ENCODE measurements at regions not wholly inside any gene's neighbourhood (a gene's known extent, or its start where the extent isn't known, plus 50 kb on each side); places are given as distances from the start of the nearest gene placed in this dataset.

GRCh38 chr4:3654036-3654807, 112.0 kb upstream of the ADRA2C start:
- Mint-ChIP-seq H3K36me3 (ENCODE audit: low read depth, unreplicated experiment) (peaks cover 3% of the 10 kb centered on the region), H3K27me3 (ENCODE audit: unreplicated experiment) (peaks cover 11% of the 10 kb centered on the region), H3K27ac (ENCODE audit: unreplicated experiment) (no peak overlapping the region), H3K9me3 (ENCODE audit: unreplicated experiment) (peaks cover 3% of the 10 kb centered on the region), H3K4me1 (ENCODE audit: unreplicated experiment) (peaks cover 3% of the 10 kb centered on the region), H3K4me3 (ENCODE audit: unreplicated experiment) (no peak overlapping the region)
- no peak for DNase-seq (ENCODE audit: low spot score)
- no peak for TF ChIP-seq CTCF (IDR thresholded peaks at IDR 0.05; ENCODE audit: unreplicated experiment)

GRCh38 chr4:3652586-3652985, 113.6 kb upstream of the ADRA2C start:
- Mint-ChIP-seq H3K27ac (ENCODE audit: unreplicated experiment) (no peak overlapping the region), H3K9me3 (ENCODE audit: unreplicated experiment) (peaks cover 3% of the 10 kb centered on the region), H3K36me3 (ENCODE audit: low read depth, unreplicated experiment) (peaks cover 3% of the 10 kb centered on the region), H3K27me3 (ENCODE audit: unreplicated experiment) (peaks cover 11% of the 10 kb centered on the region), H3K4me3 (ENCODE audit: unreplicated experiment) (no peak overlapping the region), H3K4me1 (ENCODE audit: unreplicated experiment) (peaks cover 3% of the 10 kb centered on the region)
- TF ChIP-seq CTCF (IDR thresholded peaks at IDR 0.05; ENCODE audit: unreplicated experiment), result no peak
- DNase-seq (ENCODE audit: low spot score), result no peak

GRCh38 chr4:3651267-3651845, 114.8 kb upstream of the ADRA2C start:
- Mint-ChIP-seq H3K9me3 (ENCODE audit: unreplicated experiment) (peaks cover 6% of the 10 kb centered on the region), H3K4me1 (ENCODE audit: unreplicated experiment) (peaks cover 3% of the 10 kb centered on the region), H3K36me3 (ENCODE audit: low read depth, unreplicated experiment) (peaks cover 3% of the 10 kb centered on the region), H3K27me3 (ENCODE audit: unreplicated experiment) (peaks cover 11% of the 10 kb centered on the region), H3K4me3 (ENCODE audit: unreplicated experiment) (no peak overlapping the region), H3K27ac (ENCODE audit: unreplicated experiment) (no peak overlapping the region)
- no peak for TF ChIP-seq CTCF (IDR thresholded peaks at IDR 0.05; ENCODE audit: unreplicated experiment)
- no peak for DNase-seq (ENCODE audit: low spot score)

- no peak for DNase-seq (ENCODE audit: low spot score)
- Mint-ChIP-seq H3K4me3 (ENCODE audit: unreplicated experiment) (no peak overlapping the region), H3K9me3 (ENCODE audit: unreplicated experiment) (peaks cover 3% of the 10 kb centered on the region), H3K27ac (ENCODE audit: unreplicated experiment) (no peak overlapping the region), H3K27me3 (ENCODE audit: unreplicated experiment) (peaks cover 8% of the 10 kb centered on the region), H3K36me3 (ENCODE audit: low read depth, unreplicated experiment) (peaks cover 3% of the 10 kb centered on the region), H3K4me1 (ENCODE audit: unreplicated experiment) (no peaks in the 10 kb centered on the region)
- no peak for TF ChIP-seq CTCF (IDR thresholded peaks at IDR 0.05; ENCODE audit: unreplicated experiment)
Measured at GRCh38 chr4:3649491-3649890, 116.7 kb upstream of the ADRA2C start.

GRCh38 chr4:3648731-3649130, 116.5 kb upstream of the LRPAP1 start:
- Mint-ChIP-seq H3K27me3 (ENCODE audit: unreplicated experiment) (peaks cover 8% of the 10 kb centered on the region), H3K4me3 (ENCODE audit: unreplicated experiment) (no peak overlapping the region), H3K4me1 (ENCODE audit: unreplicated experiment) (peaks cover 2% of the 10 kb centered on the region), H3K36me3 (ENCODE audit: low read depth, unreplicated experiment) (peaks cover 2% of the 10 kb centered on the region), H3K27ac (ENCODE audit: unreplicated experiment) (no peak overlapping the region), H3K9me3 (ENCODE audit: unreplicated experiment) (peaks cover 3% of the 10 kb centered on the region)
- DNase-seq (ENCODE audit: low spot score), result no peak
- TF ChIP-seq CTCF (IDR thresholded peaks at IDR 0.05; ENCODE audit: unreplicated experiment), result no peak

Measured in endothelial cell (in vitro differentiated cells).